ENCODE measurements at regions not wholly inside any gene's neighbourhood (a gene's known extent, or its start where the extent isn't known, plus 50 kb on each side); places are given as distances from the start of the nearest gene placed in this dataset.

GRCh38 chr7:130933919-130934318, 199.9 kb upstream of the KLF14 start:
- Histone ChIP-seq H3K36me3 (no peaks in the 10 kb centered on the region), H3K9me3 (no peaks in the 10 kb centered on the region), H3K4me1 (peaks cover 0 to 10% of the 10 kb centered on the region in 2 donors), H3K4me3 (no peak overlapping the region), H3K27ac (no peak overlapping the region), H3K27me3 (no peaks in the 10 kb centered on the region)
- intact Hi-C loops (cut with DNase I; ENCODE audit: low total_unique reads): no loop called here
- TF ChIP-seq CTCF (IDR thresholded peaks at IDR 0.05) (no peak), POLR2A (IDR thresholded peaks at IDR 0.05) (no peak)
- no peak for DNase-seq

DNA sequence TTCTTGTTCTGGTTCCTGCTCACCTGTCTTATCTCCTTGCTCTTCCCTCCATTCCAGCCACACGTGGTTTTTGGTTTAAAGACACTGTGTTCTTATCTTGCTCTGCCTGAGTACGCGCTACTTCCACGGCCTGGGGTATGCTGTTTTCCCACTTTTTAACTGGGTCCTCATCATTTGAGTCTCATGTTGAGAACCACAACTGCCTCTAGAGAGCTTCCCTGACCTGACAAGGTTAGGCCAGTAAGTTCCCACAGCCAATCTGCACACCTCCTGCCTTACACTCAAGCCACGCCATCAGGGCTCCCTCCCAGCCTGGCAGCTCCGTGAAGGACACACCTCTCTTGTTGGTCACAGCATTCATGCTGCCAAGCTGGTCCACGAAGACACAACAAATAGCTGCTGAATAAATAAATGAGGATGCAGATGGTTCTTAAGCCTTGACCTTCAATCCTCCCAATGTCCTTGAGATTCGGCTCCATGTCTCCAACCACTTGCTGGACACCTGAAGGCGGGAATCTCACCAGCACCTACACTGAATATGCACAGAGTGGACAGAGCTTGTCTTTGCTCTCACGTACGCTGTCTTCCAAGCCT, 201.7 kb upstream of the KLF14 start:
- Histone ChIP-seq H3K27ac (peak overlapping the region; percentile 28 to 50), H3K4me3 (no peak overlapping the region), H3K27me3 (no peaks in the 10 kb centered on the region), H3K9me3 (no peaks in the 10 kb centered on the region), H3K36me3 (no peaks in the 10 kb centered on the region), H3K4me1 (peaks cover 0 to 10% of the 10 kb centered on the region in 2 donors)
- intact Hi-C loops (cut with DNase I; ENCODE audit: low total_unique reads): no loop called here
- DNase-seq: no peak
- TF ChIP-seq POLR2A (IDR thresholded peaks at IDR 0.05): no peak
- TF ChIP-seq CTCF (IDR thresholded peaks at IDR 0.05): no peak

GRCh38 chr7:130936202-130936931, 202.4 kb upstream of the KLF14 start:
- intact Hi-C loops (cut with DNase I; ENCODE audit: low total_unique reads): no loop called here

GRCh38 chr7:130937016-130937415, 203.0 kb upstream of the KLF14 start:
- Histone ChIP-seq H3K27me3 (no peaks in the 10 kb centered on the region), H3K9me3 (no peaks in the 10 kb centered on the region), H3K27ac (peak overlapping the region; percentile 28 to 50), H3K4me3 (no peak overlapping the region), H3K4me1 (peaks cover 0 to 10% of the 10 kb centered on the region in 2 donors), H3K36me3 (no peaks in the 10 kb centered on the region)
- DNase-seq: no peak
- intact Hi-C loops (cut with DNase I; ENCODE audit: low total_unique reads): no loop called here
- no peak for TF ChIP-seq CTCF (IDR thresholded peaks at IDR 0.05)
- no peak for TF ChIP-seq POLR2A (IDR thresholded peaks at IDR 0.05)

More at GRCh38 chr7:130936202-130936931, 202.4 kb upstream of the KLF14 start:
- Histone ChIP-seq H3K4me3 (no peak overlapping the region), H3K4me1 (peaks cover 0 to 10% of the 10 kb centered on the region in 2 donors), H3K36me3 (no peaks in the 10 kb centered on the region), H3K27me3 (no peaks in the 10 kb centered on the region), H3K9me3 (no peaks in the 10 kb centered on the region), H3K27ac (peak overlapping the region; percentile 28 to 50)
- TF ChIP-seq POLR2A (IDR thresholded peaks at IDR 0.05) (no peak), CTCF (IDR thresholded peaks at IDR 0.05) (no peak)
- DNase-seq: no peak

GRCh38 chr7:130937830-130938229, 203.8 kb upstream of the KLF14 start:
- no peaks in the 10 kb centered on the region for H3K27me3 ChIP-seq
- intact Hi-C loops (cut with DNase I; ENCODE audit: low total_unique reads): no loop called here
- no peaks in the 10 kb centered on the region for H3K9me3 ChIP-seq
- peak overlapping the region; percentile 87 to 94 for H3K27ac ChIP-seq
- peaks cover 0 to 10% of the 10 kb centered on the region in 2 donors for H3K4me1 ChIP-seq
- no peak for DNase-seq
- no peaks in the 10 kb centered on the region for H3K36me3 ChIP-seq
- H3K4me3 ChIP-seq: peak overlapping the region in 1 of 2 donors; percentile 52
- TF ChIP-seq CTCF (IDR thresholded peaks at IDR 0.05) (no peak), POLR2A (IDR thresholded peaks at IDR 0.05) (no peak)
